H1 (cell line): ENCODE measurements at regions not wholly inside any gene's neighbourhood (a gene's known extent, or its start where the extent isn't known, plus 50 kb on each side); places are given as distances from the start of the nearest gene placed in this dataset.

Experiments
- CBX5 ChIP-seq: fragments of 300-800, 300-1000 bp; sonication (generic); IDR thresholded peaks from 2 replicates; pipeline ENCODE4 v1.7.1; 2016; ENCODE audit warnings: antibody characterized with exemption, low read length, low read depth
- CHD2 ChIP-seq: IDR thresholded peaks from 2 replicates; pipeline ENCODE4 v1.6.1; 2012; ENCODE audit warnings: low read length, improper control_type of control experiment
- CHD7 ChIP-seq: fragments of 300-600 bp; sonication (generic); IDR thresholded peaks from 2 replicates; pipeline ENCODE4 v1.7.1; 2012; ENCODE audit warnings: low read length, moderate library complexity, mild to moderate bottlenecking, inconsistent platforms; ENCODE audit not compliant: insufficient replicate concordance
- GTF2F1 ChIP-seq: IDR thresholded peaks from 2 replicates; pipeline ENCODE4 v1.6.1; 2012; ENCODE audit warnings: low read depth, low read length, improper control_type of control experiment, borderline replicate concordance
- RNF2 ChIP-seq: fragments of 200-900, 300-1000 bp; sonication (generic); IDR thresholded peaks from 2 replicates; pipeline ENCODE4 v1.7.1; 2016; ENCODE audit warnings: borderline replicate concordance, low read depth, mild to moderate bottlenecking, antibody characterized with exemption, low read length; ENCODE audit not compliant: poor library complexity, severe bottlenecking; ENCODE audit errors: missing control alignments
- SIX5 ChIP-seq: IDR thresholded peaks from 2 replicates; pipeline ENCODE4 v1.6.1; 2011; ENCODE audit warnings: mild to moderate bottlenecking, low read depth, low read length
- SP1 ChIP-seq: IDR thresholded peaks from 2 replicates; pipeline ENCODE4 v1.6.1; 2011; ENCODE audit warnings: low read depth, low read length
- SP4 ChIP-seq: IDR thresholded peaks from 2 replicates; pipeline ENCODE4 v1.6.1; 2012; ENCODE audit warnings: low read length, inconsistent platforms
- SRF ChIP-seq: IDR thresholded peaks from 2 replicates; pipeline ENCODE4 v1.6.1; 2011; ENCODE audit warnings: mild to moderate bottlenecking, low read depth, low read length, moderate library complexity
- TAF7 ChIP-seq: optimal IDR thresholded peaks from 2 replicates; pipeline ENCODE3; 2011; ENCODE audit warnings: low read depth, mild to moderate bottlenecking, inconsistent platforms, low read length, moderate library complexity, borderline replicate concordance
- TCF12 ChIP-seq: IDR thresholded peaks from 2 replicates; pipeline ENCODE4 v1.6.1; 2011; ENCODE audit warnings: low read depth, mild to moderate bottlenecking, low read length

- TF ChIP-seq CHD7 (no peak), TAF7 (no peak), RNF2 (no peak), SRF (no peak), SIX5 (no peak), TCF12 (no peak), SP4 (no peak), CBX5 (no peak), SP1 (no peak), GTF2F1 (no peak), CHD2 (no peak)
Observed at GRCh38 chr6:1200409-1201101, 111.3 kb upstream of the FOXQ1 start (continued).
